MM.1S (cell line): ENCODE measurements at regions not wholly inside any gene's neighbourhood (a gene's known extent, or its start where the extent isn't known, plus 50 kb on each side); places are given as distances from the start of the nearest gene placed in this dataset.

ENCODE experiments used
- DNase-seq: peaks from one replicate; pipeline ENCODE4 v3.0.0-alpha.2; 2015
- H2AFZ ChIP-seq: fragments of 300-600 bp; sonication (generic); 2 replicates; pipeline ENCODE4 v1.6.0; 2016; ENCODE audit warnings: antibody characterized with exemption, low read length
- H3F3A ChIP-seq: fragments of 300-600 bp; sonication (generic); 2 replicates; pipeline ENCODE4 v1.6.1; 2016; ENCODE audit warnings: mild to moderate bottlenecking, antibody characterized with exemption, low read length, moderate library complexity, mixed read lengths; ENCODE audit not compliant: insufficient read depth
- H3K27ac ChIP-seq: fragments of 300-600 bp; sonication (generic); 2 replicates; pipeline ENCODE4 v1.5.1; 2016; ENCODE audit warnings: mild to moderate bottlenecking, low read length
- H3K27me3 ChIP-seq: fragments of 300-600 bp; sonication (generic); replicated peaks from 2 replicates; pipeline ENCODE4 v1.6.0; 2016; ENCODE audit warnings: low read length; ENCODE audit not compliant: insufficient read depth
- H3K36me3 ChIP-seq: fragments of 300-600 bp; sonication (generic); replicated peaks from 2 replicates; pipeline ENCODE4 v1.6.1; 2016; ENCODE audit warnings: mild to moderate bottlenecking, low read length, mixed read lengths; ENCODE audit not compliant: insufficient read depth
- H3K4me1 ChIP-seq: fragments of 300-600 bp; sonication (generic); 2 replicates; pipeline ENCODE4 v1.6.1; 2016; ENCODE audit warnings: low read length, mixed read lengths
- H3K4me2 ChIP-seq: fragments of 300-600 bp; sonication (generic); 2 replicates; pipeline ENCODE4 v1.6.0; 2016; ENCODE audit warnings: low read depth, low read length
- H3K4me3 ChIP-seq: fragments of 300-600 bp; sonication (generic); 2 replicates; pipeline ENCODE4 v1.5.1; 2016; ENCODE audit warnings: low read length, mixed read lengths
- H3K79me2 ChIP-seq: fragments of 300-600 bp; sonication (generic); 2 replicates; pipeline ENCODE4 v1.6.1; 2016; ENCODE audit warnings: mixed run types, low read length, mixed read lengths
- H3K9ac ChIP-seq: fragments of 300-600 bp; sonication (generic); 2 replicates; pipeline ENCODE4 v1.6.1; 2016; ENCODE audit warnings: low read length, mixed read lengths
- H3K9me2 ChIP-seq: fragments of 300-600 bp; sonication (generic); replicated peaks from 2 replicates; pipeline ENCODE4 v1.6.1; 2016; ENCODE audit warnings: mild to moderate bottlenecking, low read length, mixed read lengths; ENCODE audit not compliant: insufficient read depth
- H3K9me3 ChIP-seq: fragments of 300-600 bp; sonication (generic); replicated peaks from 2 replicates; pipeline ENCODE4 v1.6.1; 2016; ENCODE audit warnings: mild to moderate bottlenecking, low read length, mixed read lengths; ENCODE audit not compliant: insufficient read depth
- H4K20me1 ChIP-seq: fragments of 300-600 bp; sonication (generic); 2 replicates; pipeline ENCODE4 v1.6.1; 2016; ENCODE audit warnings: mild to moderate bottlenecking, low read length, moderate library complexity, mixed read lengths; ENCODE audit not compliant: insufficient read depth
- CTCF ChIP-seq: fragments of 300-600 bp; sonication (generic); IDR thresholded peaks from 2 replicates; pipeline ENCODE4 v1.5.1; 2016; ENCODE audit warnings: antibody characterized with exemption, low read length, mixed read lengths
- EZH2 ChIP-seq: fragments of 300-600 bp; sonication (generic); optimal IDR thresholded peaks from 2 replicates; pipeline ENCODE3; 2017; ENCODE audit warnings: low read depth, mild to moderate bottlenecking, antibody characterized with exemption, low read length, mixed read lengths
- EZH2phosphoT487 ChIP-seq: fragments of 300-600 bp; sonication (generic); IDR thresholded peaks from 2 replicates; pipeline ENCODE4 v1.6.1; 2018; ENCODE audit warnings: antibody characterized with exemption, low read length

DNA sequence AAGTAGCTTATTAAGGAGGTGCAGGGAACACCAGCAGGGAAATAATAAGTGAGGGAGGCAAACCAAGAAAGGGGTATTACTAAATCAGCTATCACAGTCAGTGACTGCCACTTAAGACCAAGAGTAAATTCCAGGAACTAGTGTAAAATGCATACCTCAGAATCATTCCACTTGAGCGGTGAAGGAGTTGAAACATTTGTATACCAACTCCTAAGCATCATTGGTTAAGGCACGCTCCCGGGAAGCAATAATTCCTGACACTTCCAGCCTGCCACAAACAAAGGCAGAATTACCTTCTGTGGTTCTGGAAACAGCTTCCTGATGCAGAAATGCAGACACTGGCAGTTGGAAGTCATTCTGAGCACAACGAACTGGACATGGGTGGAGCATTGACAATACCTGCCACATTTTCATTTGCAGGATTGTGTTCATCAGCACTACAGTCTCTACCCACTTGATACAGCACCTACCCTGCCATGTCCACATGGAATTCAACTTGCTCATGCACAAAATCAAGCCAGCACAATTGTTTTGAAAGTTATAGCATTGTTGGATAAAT, 82.1 kb downstream of the PPP1R2C start:
- H3K4me2 ChIP-seq = no peak overlapping the region
- H3K36me3 ChIP-seq = no peaks in the 10 kb centered on the region
- no peaks in the 10 kb centered on the region for H3K79me2 ChIP-seq
- H3K4me1 ChIP-seq = no peaks in the 10 kb centered on the region
- no peaks in the 10 kb centered on the region for H3F3A ChIP-seq
- H3K9ac ChIP-seq = no peak overlapping the region
- no peak for TF ChIP-seq EZH2
- no peak for TF ChIP-seq CTCF
- TF ChIP-seq EZH2phosphoT487 = no peak
- H4K20me1 ChIP-seq = no peaks in the 10 kb centered on the region
- no peak for DNase-seq
- no peaks in the 10 kb centered on the region for H3K9me3 ChIP-seq
- H3K27me3 ChIP-seq = no peaks in the 10 kb centered on the region
- no peaks in the 10 kb centered on the region for H3K9me2 ChIP-seq
- no peak overlapping the region for H3K27ac ChIP-seq
- H3K4me3 ChIP-seq = no peak overlapping the region
- no peak overlapping the region for H2AFZ ChIP-seq

- Histone ChIP-seq H4K20me1 (no peaks in the 10 kb centered on the region), H3K79me2 (no peaks in the 10 kb centered on the region), H3K27me3 (no peaks in the 10 kb centered on the region), H3K4me2 (no peak overlapping the region), H3K36me3 (no peaks in the 10 kb centered on the region), H3K9ac (no peak overlapping the region), H3K4me3 (no peak overlapping the region), H3F3A (no peaks in the 10 kb centered on the region), H2AFZ (no peak overlapping the region), H3K4me1 (no peaks in the 10 kb centered on the region), H3K9me3 (no peaks in the 10 kb centered on the region), H3K9me2 (no peaks in the 10 kb centered on the region), H3K27ac (no peak overlapping the region)
- TF ChIP-seq EZH2 (no peak), CTCF (no peak), EZH2phosphoT487 (no peak)
- DNase-seq = no peak
Measured at GRCh38 chrX:42694260-42694815, 83.6 kb downstream of the PPP1R2C start.

GRCh38 chrX:42691196-42691595, 86.8 kb downstream of the PPP1R2C start:
- Histone ChIP-seq H3K9me2 (no peaks in the 10 kb centered on the region), H3K4me1 (no peaks in the 10 kb centered on the region), H3K9me3 (no peaks in the 10 kb centered on the region), H3K4me3 (no peak overlapping the region), H3K9ac (no peak overlapping the region), H2AFZ (no peak overlapping the region), H3K4me2 (no peak overlapping the region), H3K36me3 (no peaks in the 10 kb centered on the region), H3K27me3 (no peaks in the 10 kb centered on the region), H4K20me1 (no peaks in the 10 kb centered on the region), H3K27ac (no peak overlapping the region), H3F3A (no peaks in the 10 kb centered on the region), H3K79me2 (no peaks in the 10 kb centered on the region)
- no peak for TF ChIP-seq EZH2
- TF ChIP-seq EZH2phosphoT487 = no peak
- no peak for DNase-seq

- Histone ChIP-seq H3K4me2 (no peak overlapping the region), H3K9ac (no peak overlapping the region), H4K20me1 (no peaks in the 10 kb centered on the region), H3K79me2 (no peaks in the 10 kb centered on the region), H2AFZ (no peak overlapping the region), H3F3A (no peaks in the 10 kb centered on the region), H3K27ac (no peak overlapping the region), H3K4me3 (no peak overlapping the region), H3K36me3 (no peaks in the 10 kb centered on the region), H3K27me3 (no peaks in the 10 kb centered on the region), H3K9me3 (no peaks in the 10 kb centered on the region), H3K4me1 (no peaks in the 10 kb centered on the region), H3K9me2 (no peaks in the 10 kb centered on the region)
- TF ChIP-seq CTCF (no peak), EZH2 (no peak), EZH2phosphoT487 (no peak)
- DNase-seq = no peak
Measured at GRCh38 chrX:42686706-42687105, 91.3 kb downstream of the PPP1R2C start.
